VCaP (cell line): ENCODE measurements at regions not wholly inside any gene's neighbourhood (a gene's known extent, or its start where the extent isn't known, plus 50 kb on each side); places are given as distances from the start of the nearest gene placed in this dataset.
"Not testable (repeated sequence)": the region's sequence is repeated elsewhere in the genome, so short reads cannot be mapped to it uniquely, and the experiment has no call there.

ENCODE experiments used
- H3K27ac ChIP-seq: fragments of 450-650 bp; 2 replicates; pipeline ENCODE4 v1.5.1; 2017
- CTCF ChIP-seq: fragments of 450-650 bp; conservative IDR thresholded peaks from 2 replicates; pipeline ENCODE4 v1.5.1; 2017; ENCODE audit warnings: mild to moderate bottlenecking, moderate library complexity

GRCh38 chrX:1062351-1062750 lies 150.1 kb downstream of the CRLF2 start:
- H3K27ac ChIP-seq, result no peak overlapping the region
- no peak for TF ChIP-seq CTCF

GRCh38 chrX:1060562-1060960 lies 151.9 kb downstream of the CRLF2 start:
- H3K27ac ChIP-seq, result no peak overlapping the region
- no peak for TF ChIP-seq CTCF

GRCh38 chrX:1059576-1060561 lies 152.6 kb downstream of the CRLF2 start:
- no peak for TF ChIP-seq CTCF
- no peak overlapping the region for H3K27ac ChIP-seq

GRCh38 chrX:1053600-1053999 lies 158.8 kb downstream of the CRLF2 start:
- H3K27ac ChIP-seq, result not testable (repeated sequence)

- no peak overlapping the region for H3K27ac ChIP-seq
- no peak for TF ChIP-seq CTCF
These were observed 159.4 kb downstream of the CRLF2 start for GRCh38 chrX:1053072-1053471.

GRCh38 chrX:1052021-1052420 lies 160.4 kb downstream of the CRLF2 start:
- no peak for TF ChIP-seq CTCF
- no peak overlapping the region for H3K27ac ChIP-seq

- H3K27ac ChIP-seq, result no peak overlapping the region
- TF ChIP-seq CTCF, result no peak
These were observed 161.0 kb downstream of the CRLF2 start for GRCh38 chrX:1051421-1051820.

- no peak for TF ChIP-seq CTCF
- H3K27ac ChIP-seq, result no peak overlapping the region
These were observed 166.7 kb downstream of the CRLF2 start for GRCh38 chrX:1045680-1046314.
